Ramos (cell line): ENCODE measurements at regions not wholly inside any gene's neighbourhood (a gene's known extent, or its start where the extent isn't known, plus 50 kb on each side); places are given as distances from the start of the nearest gene placed in this dataset.

Experiments
- in situ Hi-C: fragments of 300-500 bp; cut with MboI; formaldehyde crosslinking; loops from one replicate; pipeline ENCODE4 v1.14.3; 2022; ENCODE audit warnings: low sequenced_read_pairs; ENCODE audit not compliant: unreplicated experiment

- in situ Hi-C loops = no loop called here
Measured at GRCh38 chr20:22288156-22288555, 296.2 kb downstream of the FOXA2 start.

- in situ Hi-C loops = no loop called here
Measured at GRCh38 chr20:22285555-22285954, 298.8 kb downstream of the FOXA2 start.

- in situ Hi-C loops = no loop called here
Measured at GRCh38 chr20:22282696-22283095, 301.7 kb downstream of the FOXA2 start.

- in situ Hi-C loops = no loop called here
Measured at GRCh38 chr20:22274330-22274729, 310.0 kb downstream of the FOXA2 start.

GRCh38 chr20:22268675-22269074, 315.7 kb downstream of the FOXA2 start:
- in situ Hi-C loops = no loop called here

GRCh38 chr20:22264917-22265316, 319.5 kb downstream of the FOXA2 start:
- in situ Hi-C loops = no loop called here

GRCh38 chr20:22260506-22260905, 323.9 kb downstream of the FOXA2 start:
- in situ Hi-C loops = no loop called here

- in situ Hi-C loops = no loop called here
Measured at GRCh38 chr20:22257912-22258311, 326.5 kb downstream of the FOXA2 start.

GRCh38 chr20:22248051-22248667, 336.2 kb downstream of the FOXA2 start:
- in situ Hi-C loops = no loop called here

GRCh38 chr20:22245139-22245538, 339.2 kb downstream of the FOXA2 start:
- in situ Hi-C loops = no loop called here

- in situ Hi-C loops = no loop called here
Measured at GRCh38 chr20:22243067-22243466, 341.3 kb downstream of the FOXA2 start.

- in situ Hi-C loops = no loop called here
Measured at GRCh38 chr20:22241609-22242008, 342.8 kb downstream of the FOXA2 start.

GRCh38 chr20:22232923-22233322, 351.4 kb downstream of the FOXA2 start:
- in situ Hi-C loops = no loop called here

- in situ Hi-C loops = no loop called here
Measured at GRCh38 chr20:22232473-22232872, 351.9 kb downstream of the FOXA2 start.

- in situ Hi-C loops = no loop called here
Measured at GRCh38 chr20:22226849-22227700, 357.3 kb downstream of the FOXA2 start.

GRCh38 chr20:22223236-22223635, 361.1 kb downstream of the FOXA2 start:
- in situ Hi-C loops = no loop called here

- in situ Hi-C loops = no loop called here
Measured at GRCh38 chr20:22217712-22218352, 366.5 kb downstream of the FOXA2 start.

- in situ Hi-C loops = no loop called here
Measured at GRCh38 chr20:22216984-22217383, 367.4 kb downstream of the FOXA2 start.

GRCh38 chr20:22214296-22214695, 370.1 kb downstream of the FOXA2 start:
- in situ Hi-C loops = no loop called here

GRCh38 chr20:22213271-22213670, 371.1 kb downstream of the FOXA2 start:
- in situ Hi-C loops = no loop called here

- in situ Hi-C loops = no loop called here
Measured at GRCh38 chr20:22207280-22207679, 377.1 kb downstream of the FOXA2 start.
